ENCODE measurements at regions not wholly inside any gene's neighbourhood (a gene's known extent, or its start where the extent isn't known, plus 50 kb on each side); places are given as distances from the start of the nearest gene placed in this dataset.
"Not testable (repeated sequence)": the region's sequence is repeated elsewhere in the genome, so short reads cannot be mapped to it uniquely, and the experiment has no call there.

DNA sequence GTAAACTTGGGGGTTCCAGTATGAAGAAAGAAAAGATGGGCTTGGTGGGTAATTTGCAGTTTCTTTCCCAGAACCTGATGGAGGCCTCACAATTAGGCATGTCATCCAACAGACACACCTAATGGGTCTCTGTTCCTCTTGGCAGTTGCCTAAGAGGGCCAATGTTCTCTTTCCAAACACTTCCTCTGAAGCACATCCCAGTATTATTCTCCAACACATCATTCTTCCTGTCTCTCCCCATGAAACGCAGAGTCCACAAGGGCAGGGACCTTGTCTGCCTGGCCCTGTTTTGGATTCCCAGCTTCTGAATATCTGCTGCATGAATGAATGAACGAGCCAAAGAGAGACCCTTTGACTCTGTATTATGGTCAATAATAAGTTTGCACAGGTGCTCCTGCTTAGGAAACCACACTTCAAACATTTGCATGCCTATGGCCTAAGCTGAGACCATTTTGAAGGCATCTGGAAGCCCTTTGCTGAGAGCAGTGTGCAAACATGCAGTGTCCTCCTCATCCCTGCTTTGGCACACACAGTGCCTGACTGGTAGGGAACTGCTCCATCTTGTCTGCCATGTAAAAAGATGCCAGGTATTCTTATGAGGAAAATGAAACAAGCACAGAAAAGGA is 100.9 kb upstream of the CHST15 start:
- no peaks in the 10 kb centered on the region for H3K9me3 Mint-ChIP-seq
- no peaks in the 10 kb centered on the region for H3K36me3 Mint-ChIP-seq (ENCODE audit: low read depth)
- H3K4me3 Mint-ChIP-seq = no peak overlapping the region
- peaks cover 50% of the 10 kb centered on the region for H3K27me3 Mint-ChIP-seq (ENCODE audit: low read depth)
- H3K27ac Mint-ChIP-seq = no peak overlapping the region
- no peaks in the 10 kb centered on the region for H3K4me1 Mint-ChIP-seq (ENCODE audit: low read depth)

DNA sequence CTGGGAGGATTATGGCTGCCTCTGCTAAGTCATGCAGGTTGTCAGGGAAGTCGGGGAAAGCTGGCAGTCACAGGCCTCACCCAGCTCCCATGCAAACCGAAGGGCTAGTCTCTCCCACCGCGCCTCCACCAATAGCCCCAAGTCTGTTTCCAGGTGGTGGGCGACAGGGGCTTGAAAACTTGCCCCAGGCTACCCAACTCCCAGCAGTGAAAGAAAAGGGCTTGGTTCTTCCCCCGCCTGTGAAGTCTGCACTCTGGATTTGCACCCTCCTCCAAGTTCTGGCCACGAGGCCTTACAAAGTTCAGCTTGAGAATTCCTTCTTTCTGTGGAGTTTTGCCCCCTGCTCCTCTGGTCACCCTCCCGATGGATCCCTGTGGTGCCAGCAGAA is 99.9 kb upstream of the CHST15 start:
- H3K27me3 Mint-ChIP-seq (ENCODE audit: low read depth) = peaks cover 51% of the 10 kb centered on the region
- H3K9me3 Mint-ChIP-seq = no peaks in the 10 kb centered on the region
- no peaks in the 10 kb centered on the region for H3K36me3 Mint-ChIP-seq (ENCODE audit: low read depth)
- no peak overlapping the region for H3K4me3 Mint-ChIP-seq
- no peak overlapping the region for H3K27ac Mint-ChIP-seq
- H3K4me1 Mint-ChIP-seq (ENCODE audit: low read depth) = no peaks in the 10 kb centered on the region

DNA sequence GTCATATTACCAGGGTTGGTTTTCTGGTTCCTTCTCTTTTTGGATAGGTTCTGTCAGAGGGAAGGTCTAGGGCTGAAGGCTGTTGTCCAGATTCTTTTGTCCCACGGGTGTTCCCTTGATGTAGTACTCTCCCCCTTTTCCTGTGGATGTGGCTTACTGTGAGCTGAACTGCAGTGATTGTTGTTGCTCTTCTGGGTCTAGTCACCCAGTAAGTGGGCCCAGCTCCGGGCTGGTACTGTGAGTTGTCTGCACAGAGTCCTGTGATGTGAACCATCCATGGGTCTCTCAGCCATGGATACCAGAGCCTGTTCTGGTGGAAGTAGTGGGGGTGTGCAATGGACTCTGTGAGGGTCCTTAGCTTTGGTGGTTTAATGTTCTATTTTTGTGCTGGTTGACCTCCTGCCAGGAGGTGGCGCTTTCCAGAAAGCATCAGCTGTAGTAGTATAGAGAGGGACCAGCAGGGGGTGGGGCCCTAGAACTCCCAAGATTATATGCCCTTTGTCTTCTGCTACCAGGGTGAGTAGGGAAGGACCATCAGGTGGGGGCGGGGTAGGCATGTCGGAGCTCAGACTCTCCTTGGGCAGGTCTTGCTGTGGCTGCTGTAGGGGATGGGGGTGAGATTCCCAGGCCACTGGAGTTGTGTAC is 99.4 kb upstream of the CHST15 start:
- H3K4me3 Mint-ChIP-seq; H3K9me3 Mint-ChIP-seq; H3K27ac Mint-ChIP-seq; H3K36me3 Mint-ChIP-seq (ENCODE audit: low read depth); H3K4me1 Mint-ChIP-seq (ENCODE audit: low read depth): not testable (repeated sequence)
- H3K27me3 Mint-ChIP-seq (ENCODE audit: low read depth) = peaks cover 49% of the 10 kb centered on the region

DNA sequence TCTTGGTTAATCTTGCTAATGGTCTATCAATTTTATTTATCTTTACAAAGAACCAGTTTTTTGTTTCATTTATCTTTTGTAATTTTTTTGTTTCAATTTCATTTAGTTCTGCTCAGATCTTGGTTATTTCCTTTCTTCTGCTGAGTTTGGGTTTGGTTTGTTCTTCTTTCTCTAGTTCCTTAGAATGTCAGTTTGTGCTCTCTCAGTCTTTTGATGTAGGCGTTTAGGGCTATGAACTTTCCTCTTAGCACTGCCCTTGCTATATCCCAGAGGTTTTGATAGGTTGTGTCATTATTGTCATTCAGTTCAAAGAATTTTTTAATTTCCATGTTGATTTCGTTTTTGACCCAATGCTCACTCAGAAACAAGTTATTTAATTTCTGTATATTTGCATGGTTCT is 97.1 kb upstream of the CHST15 start:
- not testable (repeated sequence) for H3K4me3 Mint-ChIP-seq; H3K9me3 Mint-ChIP-seq; H3K27ac Mint-ChIP-seq; H3K4me1 Mint-ChIP-seq (ENCODE audit: low read depth); H3K36me3 Mint-ChIP-seq (ENCODE audit: low read depth)
- H3K27me3 Mint-ChIP-seq (ENCODE audit: low read depth) = peaks cover 49% of the 10 kb centered on the region

DNA sequence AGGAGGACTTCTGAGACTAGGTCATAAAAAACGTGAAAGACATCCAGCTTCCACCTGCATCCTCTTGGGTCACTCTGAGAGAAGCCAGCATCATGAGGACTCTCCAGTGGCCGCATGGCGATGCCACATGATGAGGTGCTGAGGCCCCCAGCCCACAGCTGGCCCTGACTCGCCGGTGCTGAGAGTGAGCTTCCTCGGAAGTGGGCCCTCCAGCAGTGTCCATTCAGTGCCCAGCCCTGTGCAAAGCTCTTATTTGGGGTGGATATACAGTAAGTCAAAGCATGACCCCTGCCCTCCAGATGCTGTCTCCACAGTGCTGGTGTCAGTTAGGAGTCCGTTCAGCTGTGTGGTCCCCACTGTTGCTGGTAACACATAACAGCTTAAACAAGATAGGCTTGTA is 93.6 kb upstream of the CHST15 start:
- Mint-ChIP-seq H3K27me3 (ENCODE audit: low read depth) (peaks cover 35% of the 10 kb centered on the region), H3K4me3 (no peak overlapping the region), H3K4me1 (ENCODE audit: low read depth) (peaks cover 2% of the 10 kb centered on the region), H3K36me3 (ENCODE audit: low read depth) (no peaks in the 10 kb centered on the region), H3K27ac (no peak overlapping the region), H3K9me3 (no peaks in the 10 kb centered on the region)

DNA sequence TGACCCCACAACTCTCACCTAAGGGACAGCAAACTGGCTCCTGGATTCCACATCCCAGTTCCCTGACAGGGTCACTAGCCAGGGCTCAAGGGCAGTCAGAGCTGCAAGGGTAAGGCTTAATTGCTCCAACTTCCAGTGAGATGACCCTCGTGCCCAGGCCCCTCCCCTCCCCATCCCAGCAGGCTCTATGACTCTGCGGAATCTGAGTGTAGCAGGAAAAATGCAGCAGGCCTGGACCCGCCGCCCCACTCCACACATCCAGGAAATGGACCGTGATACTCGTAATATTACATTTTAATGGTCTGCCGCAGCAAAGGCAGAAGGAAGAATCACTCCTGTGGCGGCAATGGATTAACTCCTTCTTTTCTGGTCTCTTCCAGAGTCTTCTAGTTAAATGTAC is 91.7 kb upstream of the CHST15 start:
- Mint-ChIP-seq H3K9me3 (no peaks in the 10 kb centered on the region), H3K36me3 (ENCODE audit: low read depth) (no peaks in the 10 kb centered on the region), H3K4me1 (ENCODE audit: low read depth) (peaks cover 6% of the 10 kb centered on the region), H3K27ac (no peak overlapping the region), H3K27me3 (ENCODE audit: low read depth) (peaks cover 19% of the 10 kb centered on the region), H3K4me3 (no peak overlapping the region)

DNA sequence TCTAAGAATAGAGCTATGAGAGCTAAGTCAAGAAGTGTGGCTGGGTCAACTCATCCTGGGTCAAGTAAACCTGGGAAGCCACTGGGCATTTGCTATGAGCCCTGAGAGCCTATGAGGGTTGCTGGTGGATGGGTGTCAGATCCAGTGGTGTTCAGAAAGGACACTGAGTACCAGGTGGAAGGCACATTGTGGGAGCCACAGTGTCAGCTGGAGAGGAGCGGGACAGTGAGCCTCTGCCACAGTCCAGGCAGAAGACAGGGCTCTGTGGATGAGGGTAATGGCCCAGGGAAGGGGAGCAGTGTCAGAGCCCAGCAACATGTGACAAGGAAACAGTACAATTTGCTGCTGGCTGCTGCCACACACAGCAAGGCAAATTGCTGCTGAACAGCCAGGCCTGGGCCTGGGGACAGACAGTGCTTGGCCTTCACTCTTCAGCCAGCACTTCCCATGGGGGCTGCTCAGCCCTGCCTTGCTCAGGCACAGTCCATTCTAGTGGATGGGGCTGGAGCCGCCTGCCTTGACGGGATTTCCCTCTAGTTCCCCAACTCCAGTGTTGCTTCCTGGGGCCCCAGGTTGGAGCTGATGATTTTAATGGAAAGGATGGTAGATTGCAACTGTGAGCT is 90.9 kb upstream of the CHST15 start:
- H3K36me3 Mint-ChIP-seq (ENCODE audit: low read depth) = no peaks in the 10 kb centered on the region
- H3K9me3 Mint-ChIP-seq = no peaks in the 10 kb centered on the region
- H3K4me1 Mint-ChIP-seq (ENCODE audit: low read depth) = peaks cover 6% of the 10 kb centered on the region
- H3K27ac Mint-ChIP-seq = no peak overlapping the region
- no peak overlapping the region for H3K4me3 Mint-ChIP-seq
- peaks cover 13% of the 10 kb centered on the region for H3K27me3 Mint-ChIP-seq (ENCODE audit: low read depth)

DNA sequence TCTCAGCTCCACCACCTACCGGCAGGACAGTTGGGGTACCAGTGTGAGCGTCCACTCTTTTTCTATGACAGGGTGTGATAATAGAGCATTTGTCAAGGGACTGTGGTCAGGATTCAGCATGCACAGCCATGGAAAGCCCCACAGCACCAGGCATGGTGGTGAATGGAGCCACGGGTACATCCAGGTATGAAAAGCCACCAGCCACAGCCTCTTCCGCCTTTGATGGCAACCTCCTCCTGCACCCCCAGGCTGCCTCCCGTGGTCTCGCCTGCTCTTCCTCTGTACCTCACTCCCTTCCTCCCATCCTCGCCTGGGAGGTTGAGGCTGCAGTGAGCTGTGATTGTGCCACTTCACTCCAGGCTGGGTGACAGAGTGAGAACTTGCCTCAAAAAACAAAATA is 90.2 kb upstream of the CHST15 start:
- H3K27me3 Mint-ChIP-seq (ENCODE audit: low read depth) = peaks cover 6% of the 10 kb centered on the region
- no peaks in the 10 kb centered on the region for H3K36me3 Mint-ChIP-seq (ENCODE audit: low read depth)
- peaks cover 6% of the 10 kb centered on the region for H3K4me1 Mint-ChIP-seq (ENCODE audit: low read depth)
- no peak overlapping the region for H3K4me3 Mint-ChIP-seq
- H3K9me3 Mint-ChIP-seq = no peaks in the 10 kb centered on the region
- H3K27ac Mint-ChIP-seq = no peak overlapping the region

DNA sequence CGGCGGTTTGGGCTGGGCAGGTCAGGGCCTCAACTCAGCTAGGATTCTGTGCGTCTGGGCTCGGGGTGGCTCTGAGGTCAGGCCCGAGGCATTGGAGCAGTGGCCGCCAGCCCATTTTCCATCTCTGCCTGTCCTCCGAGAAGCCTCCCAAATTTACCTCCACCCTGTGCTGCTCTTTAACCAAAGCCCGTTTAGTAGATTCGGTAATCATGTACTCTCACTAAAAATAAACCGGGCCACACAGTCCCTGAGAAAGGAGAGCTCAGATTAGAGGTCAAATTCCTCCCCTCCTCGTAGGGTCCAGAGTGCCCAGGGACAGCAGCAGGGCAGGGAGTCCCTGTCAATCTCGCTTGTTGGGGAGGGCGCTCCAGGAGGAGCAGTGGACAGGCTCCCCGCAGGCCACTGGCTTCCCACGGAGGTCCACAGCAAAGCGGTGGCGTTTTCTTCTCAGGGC is 88.7 kb upstream of the CHST15 start:
- Mint-ChIP-seq H3K4me3 (no peak overlapping the region), H3K27ac (no peak overlapping the region), H3K36me3 (ENCODE audit: low read depth) (no peaks in the 10 kb centered on the region), H3K9me3 (no peaks in the 10 kb centered on the region), H3K27me3 (ENCODE audit: low read depth) (peaks cover 5% of the 10 kb centered on the region), H3K4me1 (ENCODE audit: low read depth) (peaks cover 6% of the 10 kb centered on the region)

DNA sequence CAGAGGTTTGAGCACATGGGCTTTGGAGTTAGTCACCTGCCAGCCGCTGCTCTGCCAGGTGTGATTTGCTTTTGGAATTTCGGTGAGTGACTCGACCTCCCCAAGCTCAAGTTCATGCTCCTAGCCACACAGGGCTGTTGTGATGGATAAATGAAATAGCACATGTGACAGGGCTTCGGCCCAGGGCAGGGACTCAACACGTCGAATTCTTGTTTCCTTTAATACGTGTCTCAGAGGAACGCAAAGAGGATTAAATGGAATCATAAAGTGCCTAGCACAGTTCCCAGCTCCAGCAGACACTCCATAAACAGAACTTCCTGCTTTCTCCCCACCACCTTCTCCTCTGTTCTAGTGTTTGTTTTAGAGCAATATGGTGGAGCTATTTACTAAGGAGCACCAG is 88.3 kb upstream of the CHST15 start:
- Mint-ChIP-seq H3K27ac (no peak overlapping the region), H3K36me3 (ENCODE audit: low read depth) (no peaks in the 10 kb centered on the region), H3K4me1 (ENCODE audit: low read depth) (peaks cover 6% of the 10 kb centered on the region), H3K9me3 (no peaks in the 10 kb centered on the region), H3K27me3 (ENCODE audit: low read depth) (peaks cover 8% of the 10 kb centered on the region), H3K4me3 (no peak overlapping the region)

DNA sequence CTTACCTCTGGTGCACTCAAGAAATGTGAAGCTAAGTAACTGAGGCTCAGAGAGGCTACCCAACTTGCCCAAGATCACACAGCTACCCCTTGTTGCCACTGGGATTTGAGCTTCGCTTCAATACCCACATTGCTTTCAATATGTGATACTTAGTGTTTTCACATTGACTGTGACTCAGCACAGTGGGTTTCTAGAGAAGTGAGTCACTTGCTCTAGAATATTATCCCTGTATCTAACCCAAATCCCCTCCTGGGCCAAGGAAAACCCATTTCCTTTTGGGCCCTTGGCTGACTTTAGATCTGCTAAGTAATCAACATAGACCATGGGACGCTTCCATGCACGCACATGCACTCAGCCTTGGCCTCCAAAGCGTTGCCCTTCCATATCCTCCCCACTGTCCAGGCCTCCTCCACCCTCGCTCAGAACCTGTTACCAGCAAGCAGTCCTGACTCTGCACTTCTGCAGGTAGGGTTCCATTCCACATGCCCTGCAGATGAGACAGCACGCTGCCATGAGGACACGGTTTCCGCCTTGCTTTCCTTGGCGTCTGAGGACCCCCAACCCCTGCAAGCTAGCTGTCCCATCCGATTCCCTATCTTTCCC is 87.7 kb upstream of the CHST15 start:
- H3K27ac Mint-ChIP-seq = no peak overlapping the region
- peaks cover 6% of the 10 kb centered on the region for H3K4me1 Mint-ChIP-seq (ENCODE audit: low read depth)
- H3K36me3 Mint-ChIP-seq (ENCODE audit: low read depth) = no peaks in the 10 kb centered on the region
- H3K27me3 Mint-ChIP-seq (ENCODE audit: low read depth) = peaks cover 11% of the 10 kb centered on the region
- no peak overlapping the region for H3K4me3 Mint-ChIP-seq
- H3K9me3 Mint-ChIP-seq = no peaks in the 10 kb centered on the region

DNA sequence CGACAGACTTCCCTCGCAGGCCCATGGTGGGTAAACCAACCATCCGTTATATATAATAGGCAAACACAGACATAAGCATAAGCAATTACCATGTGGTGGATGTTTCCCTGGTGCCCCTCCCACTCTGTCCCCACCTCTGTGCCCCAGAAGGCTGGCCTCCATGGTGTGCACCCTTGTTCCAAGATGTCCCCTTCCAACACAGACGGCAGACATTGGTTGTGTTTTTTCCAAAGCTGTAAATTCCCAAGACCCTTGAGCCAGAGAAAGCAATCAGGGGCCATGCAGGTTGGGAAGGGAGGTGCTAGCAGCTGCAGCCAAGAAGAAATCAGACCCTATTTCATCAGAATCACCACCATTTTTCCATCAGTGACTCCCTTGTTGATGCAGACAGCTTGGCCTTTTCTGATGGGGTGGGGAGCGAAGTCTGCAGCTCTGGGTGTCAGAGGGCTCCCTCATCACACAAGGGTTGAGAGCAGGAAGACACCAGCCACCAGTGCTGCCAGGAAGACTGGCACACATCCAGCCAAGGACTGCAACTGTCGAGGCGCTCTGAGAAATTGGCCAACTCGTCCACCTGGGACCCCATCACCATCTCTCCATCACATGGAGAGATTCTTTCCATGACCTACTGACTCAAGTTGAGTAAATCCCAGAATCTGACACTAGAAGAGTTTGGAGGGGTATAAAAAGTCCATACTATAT is 86.8 kb upstream of the CHST15 start:
- no peak overlapping the region for H3K4me3 Mint-ChIP-seq
- H3K9me3 Mint-ChIP-seq = no peaks in the 10 kb centered on the region
- peaks cover 15% of the 10 kb centered on the region for H3K27me3 Mint-ChIP-seq (ENCODE audit: low read depth)
- H3K36me3 Mint-ChIP-seq (ENCODE audit: low read depth) = no peaks in the 10 kb centered on the region
- peaks cover 10% of the 10 kb centered on the region for H3K4me1 Mint-ChIP-seq (ENCODE audit: low read depth)
- no peak overlapping the region for H3K27ac Mint-ChIP-seq

DNA sequence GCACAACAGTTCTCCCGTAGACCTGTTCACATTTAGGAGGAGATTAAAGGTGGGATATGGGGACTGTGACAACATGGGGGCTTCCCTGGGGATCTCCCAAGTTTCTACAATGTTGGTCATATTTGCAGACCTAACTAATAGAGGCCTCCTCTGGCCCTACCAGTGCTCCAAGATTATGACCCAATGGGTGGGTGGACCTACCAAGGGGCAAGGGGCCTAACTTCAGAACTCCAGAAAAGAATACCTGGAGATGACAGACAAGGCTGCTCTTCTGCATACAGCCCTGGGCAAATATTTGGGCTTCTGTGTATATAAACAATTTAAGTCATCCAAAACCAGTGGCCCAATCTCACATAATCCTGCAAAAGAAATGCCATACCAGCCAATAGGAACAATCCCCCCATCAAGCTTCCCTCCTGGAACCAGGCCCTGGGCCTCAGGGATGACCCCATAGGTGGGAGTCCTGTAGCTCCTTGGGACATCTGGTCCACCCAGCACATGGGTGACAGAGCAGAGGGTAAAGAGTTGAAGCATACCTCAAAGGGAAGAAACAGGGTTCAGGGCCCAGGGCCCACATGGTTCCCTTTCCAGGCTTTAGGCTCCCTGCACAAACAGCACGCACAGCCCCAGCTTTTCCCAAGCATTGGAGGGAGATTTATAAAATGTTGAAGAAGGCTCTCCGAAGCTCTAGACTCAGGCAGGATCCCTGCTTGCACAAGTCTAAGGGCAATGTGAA is 86.1 kb upstream of the CHST15 start:
- Mint-ChIP-seq H3K4me3 (no peak overlapping the region), H3K4me1 (ENCODE audit: low read depth) (peaks cover 10% of the 10 kb centered on the region), H3K27me3 (ENCODE audit: low read depth) (peaks cover 15% of the 10 kb centered on the region), H3K27ac (no peak overlapping the region), H3K36me3 (ENCODE audit: low read depth) (no peaks in the 10 kb centered on the region), H3K9me3 (no peaks in the 10 kb centered on the region)

DNA sequence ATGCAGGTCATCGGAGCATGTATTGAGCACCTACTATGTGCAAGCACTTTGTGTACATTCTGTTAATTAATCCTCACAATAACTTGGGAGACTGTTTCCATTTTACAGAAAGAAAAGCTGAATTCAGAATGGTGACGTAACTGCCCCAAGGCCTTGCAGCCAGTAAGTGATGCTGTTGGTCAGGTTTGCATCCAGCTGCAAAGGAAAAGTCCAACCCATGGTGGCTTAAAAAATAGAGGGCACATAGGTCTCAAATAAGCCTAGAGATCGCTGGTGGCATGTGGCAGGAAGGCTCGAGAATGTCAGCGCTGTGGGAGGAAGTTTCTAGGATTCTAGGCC is 83.8 kb upstream of the CHST15 start:
- Mint-ChIP-seq H3K4me1 (ENCODE audit: low read depth) (peaks cover 8% of the 10 kb centered on the region), H3K36me3 (ENCODE audit: low read depth) (no peaks in the 10 kb centered on the region), H3K27ac (no peak overlapping the region), H3K4me3 (no peak overlapping the region), H3K9me3 (no peaks in the 10 kb centered on the region), H3K27me3 (ENCODE audit: low read depth) (peaks cover 15% of the 10 kb centered on the region)
